Spleen (tissue), 11 donors: ENCODE measurements at regions not wholly inside any gene's neighbourhood (a gene's known extent, or its start where the extent isn't known, plus 50 kb on each side); places are given as distances from the start of the nearest gene placed in this dataset.

Source experiments
- DNase-seq: peaks from one replicate; pipeline ENCODE4 v3.0.0-alpha.2; 2020
- H3K27ac ChIP-seq, 8 donors: fragments of 200-600 bp; sonication (generic) in 7 of 8; 1 replicate in 4 of 8; 2 replicates in 4 of 8; pipeline versions ENCODE4 v1.5.0 to v1.8.0; 2016 to 2021; ENCODE audit warnings: inconsistent platforms in 4 of 8, mild to moderate bottlenecking in 4 of 8, moderate library complexity in 1 of 8
- H3K27me3 ChIP-seq, 7 donors: fragments of 200-600 bp; sonication (generic) in 6 of 7; replicated peaks in 1 of 7; 1 replicate in 4 of 7; 2 replicates in 3 of 7; pipeline versions ENCODE4 v1.5.0 to v1.8.0; 2016 to 2021; ENCODE audit warnings: inconsistent platforms in 3 of 7, mild to moderate bottlenecking in 1 of 7
- H3K36me3 ChIP-seq, 6 donors: fragments of 200-600 bp; sonication (generic) in 5 of 6; 1 replicate in 4 of 6; 2 replicates in 2 of 6; pipeline versions ENCODE4 v1.5.0 to v1.8.0; 2016 to 2021; ENCODE audit warnings: inconsistent platforms in 2 of 6
- H3K4me1 ChIP-seq, 6 donors: fragments of 200-600 bp; sonication (generic) in 5 of 6; 1 replicate in 3 of 6; 2 replicates in 3 of 6; pipeline versions ENCODE4 v1.5.0 to v1.8.0; 2016 to 2021; ENCODE audit warnings: inconsistent platforms in 3 of 6
- H3K4me3 ChIP-seq, 8 donors: fragments of 200-600 bp; sonication (generic) in 7 of 8; 1 replicate in 4 of 8; 2 replicates in 4 of 8; pipeline versions ENCODE4 v1.5.0 to v1.8.0; 2016 to 2021; ENCODE audit warnings: inconsistent platforms in 4 of 8, mild to moderate bottlenecking in 4 of 8, moderate library complexity in 2 of 8
- H3K9me3 ChIP-seq, 8 donors: fragments of 200-600 bp; sonication (generic) in 7 of 8; 1 replicate in 4 of 8; 2 replicates in 4 of 8; pipeline versions ENCODE4 v1.5.0 to v1.8.0; 2016 to 2021; ENCODE audit warnings: inconsistent platforms in 4 of 8
- POLR2A ChIP-seq, 3 donors: fragments of 450-650 bp; IDR thresholded peaks; one replicate each; pipeline ENCODE4 v1.5.1; 2017; ENCODE audit warnings: antibody characterized with exemption in 3 of 3, mild to moderate bottlenecking in 1 of 3
- POLR2AphosphoS5 ChIP-seq, 3 donors: sonication (generic); formaldehyde crosslinking; IDR thresholded peaks; one replicate each; pipeline ENCODE4 v1.5.1; 2017; ENCODE audit warnings: antibody characterized with exemption in 3 of 3
- WGBS, 5 donors: extraction: QIAGEN DNeasy Blood & Tissue Kit in 3 of 5; methylation state at CpG; one replicate each; pipeline versions ENCODE4 v1.1.5 to v1.1.7; 2013 to 2018; 5-methylcytosine and 5-hydroxymethylcytosine counted together
- intact Hi-C: fragments of 100-400 bp; cut with DNase I; formaldehyde crosslinking; loops from one replicate; pipeline ENCODE4 v1.15.0; 2023; ENCODE audit warnings: low total_unique reads
- TF ChIP-seq, protein P1 (sequence below), 11 experiments: fragments of 200-600 bp in 7 of 11; fragments of 450-650 bp in 4 of 11; sonication (generic) in 4 of 11; IDR thresholded peaks in 8 of 11; conservative IDR thresholded peaks in 3 of 11; 1 replicate in 7 of 11; 2 replicates in 4 of 11; pipeline versions ENCODE4 v1.4.0 to v1.8.0; 2016 to 2021; ENCODE audit warnings: antibody characterized with exemption in 11 of 11, inconsistent platforms in 4 of 11, mild to moderate bottlenecking in 1 of 11
- donor health status: healthy with polysubstance abuse.
- donor health status: DM: no; HTN: no; CAD: no; lungs with moderate emphysema.
- donor health status: DM: no; HTN: no; CAD: no.
- donor health status: Bipolar disorder and iron deficiency.
- donor health status: healthy.
- donor health status: DM: no; HTN: no; CAD: no.
- donor health status: DM: yes; HTN: yes; CAD: no.

DNA sequence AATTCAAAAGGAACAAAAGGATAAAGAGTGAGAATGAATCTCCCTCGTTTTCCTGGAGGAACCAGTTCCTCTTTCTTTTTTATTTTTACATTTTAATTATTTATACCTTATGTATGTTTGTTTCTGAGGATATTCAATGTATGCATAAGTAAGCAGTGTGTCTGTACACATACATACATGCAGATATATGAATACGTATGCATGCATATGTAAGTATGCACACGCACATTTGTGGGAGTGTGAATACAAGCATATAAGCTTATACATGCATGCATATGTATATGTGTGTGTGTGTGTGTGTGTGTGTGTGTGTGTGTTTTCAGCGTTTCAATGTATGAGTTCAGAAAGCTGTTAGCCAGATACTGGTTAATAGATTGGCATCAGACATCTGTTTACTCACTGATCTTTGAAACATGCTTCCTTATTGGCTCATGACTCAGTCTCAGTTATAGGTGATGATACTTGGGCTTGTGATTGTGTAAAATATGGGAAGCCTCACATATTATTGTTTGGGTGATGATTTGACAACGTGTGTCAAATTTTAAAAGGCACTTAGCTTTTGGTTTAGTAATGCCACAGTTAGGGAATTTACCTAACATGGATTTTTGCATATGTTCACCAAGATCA lies 279.7 kb upstream of the TRIB2 start:
- peaks cover 0 to 4% (median 0%) of the 10 kb centered on the region in 6 donors for H3K4me1 ChIP-seq
- H3K27me3 ChIP-seq, result no peaks in the 10 kb centered on the region
- H3K9me3 ChIP-seq, result no peaks in the 10 kb centered on the region
- H3K27ac ChIP-seq, result no peak overlapping the region
- TF ChIP-seq POLR2A (IDR thresholded peaks at IDR 0.05), result no peak
- TF ChIP-seq POLR2AphosphoS5 (IDR thresholded peaks at IDR 0.05), result no peak
- DNase-seq, result no peak
- no peak overlapping the region for H3K4me3 ChIP-seq
- no peaks in the 10 kb centered on the region for H3K36me3 ChIP-seq
- 76 to 83% (median 79%) methylated on average over 5 of the region's 5 CpGs for WGBS, 5 donors
- intact Hi-C loops, result no loop called here

DNA sequence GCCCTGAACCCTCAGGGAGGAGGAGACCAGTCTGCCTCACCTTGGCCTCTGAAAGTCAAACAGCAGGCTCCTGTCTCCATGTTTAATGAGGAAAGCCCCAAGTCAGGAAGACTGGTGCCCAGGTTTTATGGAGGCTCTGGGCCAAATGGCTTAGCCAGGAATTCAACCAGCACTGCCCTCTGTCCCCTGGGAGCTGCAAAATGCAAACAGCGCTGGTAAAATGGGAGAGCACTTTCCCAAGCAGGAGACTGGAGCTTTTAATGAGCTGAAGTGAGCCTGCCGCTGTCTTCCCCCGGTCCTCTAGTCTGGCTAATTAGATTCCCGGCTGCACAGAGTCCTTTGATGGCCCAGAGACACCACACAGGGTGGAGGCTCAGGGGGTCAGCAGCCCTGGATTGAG lies 276.0 kb upstream of the TRIB2 start:
- TF ChIP-seq POLR2A (IDR thresholded peaks at IDR 0.05), result no peak
- no peak for TF ChIP-seq POLR2AphosphoS5 (IDR thresholded peaks at IDR 0.05)
- TF ChIP-seq, protein P1, sequence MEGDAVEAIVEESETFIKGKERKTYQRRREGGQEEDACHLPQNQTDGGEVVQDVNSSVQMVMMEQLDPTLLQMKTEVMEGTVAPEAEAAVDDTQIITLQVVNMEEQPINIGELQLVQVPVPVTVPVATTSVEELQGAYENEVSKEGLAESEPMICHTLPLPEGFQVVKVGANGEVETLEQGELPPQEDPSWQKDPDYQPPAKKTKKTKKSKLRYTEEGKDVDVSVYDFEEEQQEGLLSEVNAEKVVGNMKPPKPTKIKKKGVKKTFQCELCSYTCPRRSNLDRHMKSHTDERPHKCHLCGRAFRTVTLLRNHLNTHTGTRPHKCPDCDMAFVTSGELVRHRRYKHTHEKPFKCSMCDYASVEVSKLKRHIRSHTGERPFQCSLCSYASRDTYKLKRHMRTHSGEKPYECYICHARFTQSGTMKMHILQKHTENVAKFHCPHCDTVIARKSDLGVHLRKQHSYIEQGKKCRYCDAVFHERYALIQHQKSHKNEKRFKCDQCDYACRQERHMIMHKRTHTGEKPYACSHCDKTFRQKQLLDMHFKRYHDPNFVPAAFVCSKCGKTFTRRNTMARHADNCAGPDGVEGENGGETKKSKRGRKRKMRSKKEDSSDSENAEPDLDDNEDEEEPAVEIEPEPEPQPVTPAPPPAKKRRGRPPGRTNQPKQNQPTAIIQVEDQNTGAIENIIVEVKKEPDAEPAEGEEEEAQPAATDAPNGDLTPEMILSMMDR (IDR thresholded peaks at IDR 0.05 in 8 of 11, conservative IDR thresholded peaks at IDR 0.05 in 3 of 11), result no peak
- Histone ChIP-seq H3K4me3 (no peak overlapping the region), H3K27ac (no peak overlapping the region), H3K9me3 (no peaks in the 10 kb centered on the region), H3K36me3 (no peaks in the 10 kb centered on the region), H3K27me3 (no peaks in the 10 kb centered on the region), H3K4me1 (peaks cover 0 to 9% (median 3%) of the 10 kb centered on the region in 6 donors)
- WGBS, 5 donors, result 62 to 84% (median 75%) methylated on average over 3 to 4 of the region's 4 CpGs
- no peak for DNase-seq
- intact Hi-C loops, result no loop called here

DNA sequence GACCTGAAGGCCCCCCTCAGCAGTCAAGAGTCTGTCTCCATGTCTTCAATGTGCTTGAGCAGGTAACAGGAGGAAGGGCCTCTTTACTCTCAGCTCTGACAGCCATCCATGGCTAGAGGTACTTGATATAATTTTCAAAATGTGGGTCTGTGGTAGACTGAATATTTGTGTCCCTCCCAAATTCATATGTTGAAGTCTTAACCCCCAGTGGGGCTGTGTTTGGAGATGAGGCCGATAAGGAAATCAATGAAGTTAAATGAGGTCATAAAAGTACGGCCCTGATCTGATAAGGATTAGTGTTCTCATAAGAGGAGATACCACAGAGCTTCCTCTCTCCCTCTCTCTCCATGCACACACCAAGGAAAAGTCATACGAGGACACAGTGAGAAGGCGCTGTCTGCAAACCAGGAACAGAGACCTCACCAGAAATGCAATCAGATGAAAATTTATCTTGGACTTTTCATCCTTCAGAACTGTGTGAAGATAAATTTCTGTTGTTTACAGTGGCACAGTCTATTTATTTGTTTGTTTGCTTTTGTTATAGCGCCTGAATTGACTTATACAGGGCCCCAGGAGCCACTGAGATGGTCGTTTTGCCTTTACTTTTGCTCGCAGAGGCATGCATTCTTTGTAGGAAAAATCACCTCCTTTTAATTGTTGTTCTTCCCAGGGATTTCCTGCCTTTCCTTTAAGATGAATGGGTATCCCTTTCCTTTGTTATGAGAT lies 274.8 kb upstream of the TRIB2 start:
- TF ChIP-seq POLR2AphosphoS5 (IDR thresholded peaks at IDR 0.05), result no peak
- TF ChIP-seq POLR2A (IDR thresholded peaks at IDR 0.05), result no peak
- TF ChIP-seq, protein P1 (IDR thresholded peaks at IDR 0.05 in 8 of 11, conservative IDR thresholded peaks at IDR 0.05 in 3 of 11), result no peak
- Histone ChIP-seq H3K27ac (no peak overlapping the region), H3K27me3 (no peaks in the 10 kb centered on the region), H3K4me3 (no peak overlapping the region), H3K4me1 (peaks cover 0 to 9% (median 3%) of the 10 kb centered on the region in 6 donors), H3K36me3 (no peaks in the 10 kb centered on the region), H3K9me3 (no peaks in the 10 kb centered on the region)
- intact Hi-C loops, result no loop called here
- WGBS, 5 donors, result 62 to 73% (median 68%) methylated on average over 7 of the region's 7 CpGs
- DNase-seq, result no peak

DNA sequence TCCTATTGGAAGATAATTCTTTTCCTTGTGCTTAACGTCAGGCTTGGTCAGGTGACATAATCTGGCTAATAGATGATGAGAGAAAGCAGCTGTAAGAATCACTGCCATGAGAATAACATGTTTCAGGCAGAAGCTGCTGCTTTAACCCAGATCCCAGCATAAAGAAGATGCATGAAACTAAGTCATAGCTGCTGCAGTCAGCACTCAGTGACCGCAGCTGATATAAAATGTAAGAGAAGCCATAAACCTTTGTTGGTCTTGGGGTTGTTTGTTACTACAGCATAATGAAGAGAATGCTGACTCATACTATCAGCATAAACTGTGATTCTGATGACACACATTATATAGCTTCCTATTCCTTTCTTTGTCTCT lies 274.3 kb upstream of the TRIB2 start:
- no peaks in the 10 kb centered on the region for H3K27me3 ChIP-seq
- no peaks in the 10 kb centered on the region for H3K9me3 ChIP-seq
- TF ChIP-seq POLR2A (IDR thresholded peaks at IDR 0.05), result no peak
- TF ChIP-seq, protein P1 (IDR thresholded peaks at IDR 0.05 in 8 of 11, conservative IDR thresholded peaks at IDR 0.05 in 3 of 11), result no peak
- no peak for TF ChIP-seq POLR2AphosphoS5 (IDR thresholded peaks at IDR 0.05)
- WGBS, 5 donors, result 70 to 82% (median 77%) methylated on average over 2 of the region's 2 CpGs
- intact Hi-C loops, result no loop called here
- no peak overlapping the region for H3K27ac ChIP-seq
- H3K4me3 ChIP-seq, result no peak overlapping the region
- H3K36me3 ChIP-seq, result no peaks in the 10 kb centered on the region
- H3K4me1 ChIP-seq, result peaks cover 0 to 9% (median 3%) of the 10 kb centered on the region in 6 donors
- no peak for DNase-seq
